ENCODE measurements at regions not wholly inside any gene's neighbourhood (a gene's known extent, or its start where the extent isn't known, plus 50 kb on each side); places are given as distances from the start of the nearest gene placed in this dataset.

DNA sequence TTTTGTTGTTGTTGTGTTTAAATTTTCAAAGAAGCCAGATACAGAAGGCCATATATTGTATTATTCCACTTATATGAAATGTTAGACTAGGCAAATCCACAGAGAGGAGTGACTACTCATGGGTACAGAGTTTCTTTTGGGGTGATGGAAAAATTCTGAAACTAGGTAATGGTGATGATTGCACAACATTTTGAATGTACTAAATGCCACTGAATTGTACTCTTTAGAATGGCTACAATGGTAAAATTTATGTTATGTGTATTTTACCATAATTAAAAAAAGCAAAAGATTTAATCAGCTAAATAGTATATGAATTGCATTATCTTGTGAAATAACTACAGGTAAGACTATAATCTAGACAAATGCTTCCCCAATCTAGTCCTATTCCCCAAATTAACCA lies 733.6 kb upstream of the TMEM132C start:
- no peak for DNase-seq
- Histone ChIP-seq H3K9me3 (peaks cover 0 to 8% (median 2%) of the 10 kb centered on the region in 4 donors), H3K27ac (no peak overlapping the region), H3K36me3 (no peaks in the 10 kb centered on the region), H3K4me1 (no peaks in the 10 kb centered on the region), H3K27me3 (no peaks in the 10 kb centered on the region), H3K4me3 (no peak overlapping the region)
- TF ChIP-seq POLR2A (IDR thresholded peaks at IDR 0.05) (no peak), EP300 (IDR thresholded peaks at IDR 0.05) (no peak), POLR2AphosphoS5 (IDR thresholded peaks at IDR 0.05) (no peak)
- TF ChIP-seq, protein P1, sequence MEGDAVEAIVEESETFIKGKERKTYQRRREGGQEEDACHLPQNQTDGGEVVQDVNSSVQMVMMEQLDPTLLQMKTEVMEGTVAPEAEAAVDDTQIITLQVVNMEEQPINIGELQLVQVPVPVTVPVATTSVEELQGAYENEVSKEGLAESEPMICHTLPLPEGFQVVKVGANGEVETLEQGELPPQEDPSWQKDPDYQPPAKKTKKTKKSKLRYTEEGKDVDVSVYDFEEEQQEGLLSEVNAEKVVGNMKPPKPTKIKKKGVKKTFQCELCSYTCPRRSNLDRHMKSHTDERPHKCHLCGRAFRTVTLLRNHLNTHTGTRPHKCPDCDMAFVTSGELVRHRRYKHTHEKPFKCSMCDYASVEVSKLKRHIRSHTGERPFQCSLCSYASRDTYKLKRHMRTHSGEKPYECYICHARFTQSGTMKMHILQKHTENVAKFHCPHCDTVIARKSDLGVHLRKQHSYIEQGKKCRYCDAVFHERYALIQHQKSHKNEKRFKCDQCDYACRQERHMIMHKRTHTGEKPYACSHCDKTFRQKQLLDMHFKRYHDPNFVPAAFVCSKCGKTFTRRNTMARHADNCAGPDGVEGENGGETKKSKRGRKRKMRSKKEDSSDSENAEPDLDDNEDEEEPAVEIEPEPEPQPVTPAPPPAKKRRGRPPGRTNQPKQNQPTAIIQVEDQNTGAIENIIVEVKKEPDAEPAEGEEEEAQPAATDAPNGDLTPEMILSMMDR (IDR thresholded peaks at IDR 0.05): no peak
- intact Hi-C loops (cut with DNase I; ENCODE audit: low total_unique reads): no loop called here

DNA sequence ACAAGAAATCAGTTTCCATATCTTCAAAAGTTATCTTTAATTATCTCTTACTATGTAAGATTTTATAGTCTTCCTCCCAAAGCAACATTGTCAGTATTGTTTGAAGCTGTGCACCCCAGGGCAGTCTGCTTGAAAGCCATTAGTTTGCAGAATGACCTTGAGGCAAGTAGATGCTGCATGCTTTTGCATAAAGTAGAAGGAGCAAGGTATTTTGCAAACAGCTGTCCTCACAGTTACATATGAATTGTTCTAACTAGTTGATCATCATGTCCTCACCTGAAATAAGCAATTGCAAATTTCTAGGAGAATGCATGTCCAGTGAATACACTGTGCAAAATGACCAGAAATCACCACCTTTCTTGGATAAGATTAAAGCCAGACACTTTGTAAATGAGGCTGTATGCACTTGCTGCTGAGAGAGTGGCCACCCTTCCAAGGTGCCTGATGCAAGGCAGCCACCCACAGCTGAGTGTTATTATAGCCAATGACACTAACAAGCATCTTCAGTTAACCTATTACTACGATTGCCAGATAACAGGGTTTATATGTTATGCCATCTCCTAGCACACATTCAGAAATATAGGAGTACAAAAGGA lies 730.0 kb upstream of the TMEM132C start:
- Histone ChIP-seq H3K4me3 (no peak overlapping the region), H3K27ac (no peak overlapping the region), H3K27me3 (no peaks in the 10 kb centered on the region), H3K4me1 (no peaks in the 10 kb centered on the region), H3K36me3 (no peaks in the 10 kb centered on the region), H3K9me3 (peaks cover 0 to 12% (median 2%) of the 10 kb centered on the region in 4 donors)
- intact Hi-C loops (cut with DNase I; ENCODE audit: low total_unique reads): no loop called here
- TF ChIP-seq EP300 (IDR thresholded peaks at IDR 0.05): no peak
- TF ChIP-seq POLR2A (IDR thresholded peaks at IDR 0.05): no peak
- TF ChIP-seq, protein P1 (IDR thresholded peaks at IDR 0.05): no peak
- TF ChIP-seq POLR2AphosphoS5 (IDR thresholded peaks at IDR 0.05): no peak
- DNase-seq: no peak
- 41 to 67% (median 59%) methylated on average over 1 of the region's 1 CpG for WGBS, 5 donors

DNA sequence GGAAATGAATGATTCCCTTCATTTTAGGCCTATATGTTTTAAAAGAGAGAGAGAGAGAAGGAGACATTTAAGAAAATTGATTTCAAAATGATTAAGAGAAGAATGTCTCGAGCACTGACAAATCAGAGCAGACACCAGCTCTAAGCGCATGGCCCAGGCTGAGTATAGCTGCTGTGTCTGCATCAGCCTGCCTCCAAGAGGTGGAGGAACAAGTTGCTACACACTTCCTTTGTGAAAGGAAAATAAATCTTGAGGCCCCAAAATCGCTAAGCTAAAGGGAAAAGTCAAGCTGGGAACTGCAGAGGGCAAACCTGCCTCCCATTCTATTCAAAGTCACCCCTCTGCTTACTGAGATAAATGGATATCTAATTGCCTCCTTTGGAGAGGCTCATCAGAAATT lies 728.7 kb upstream of the TMEM132C start:
- H3K4me1 ChIP-seq: no peaks in the 10 kb centered on the region
- H3K27me3 ChIP-seq: no peaks in the 10 kb centered on the region
- 49 to 63% (median 59%) methylated on average over 3 of the region's 3 CpGs for WGBS, 5 donors
- no peak overlapping the region for H3K4me3 ChIP-seq
- peaks cover 0 to 12% (median 2%) of the 10 kb centered on the region in 4 donors for H3K9me3 ChIP-seq
- DNase-seq: no peak
- H3K27ac ChIP-seq: no peak overlapping the region
- no peak for TF ChIP-seq POLR2A (IDR thresholded peaks at IDR 0.05)
- H3K36me3 ChIP-seq: no peaks in the 10 kb centered on the region
- intact Hi-C loops (cut with DNase I; ENCODE audit: low total_unique reads): no loop called here

DNA sequence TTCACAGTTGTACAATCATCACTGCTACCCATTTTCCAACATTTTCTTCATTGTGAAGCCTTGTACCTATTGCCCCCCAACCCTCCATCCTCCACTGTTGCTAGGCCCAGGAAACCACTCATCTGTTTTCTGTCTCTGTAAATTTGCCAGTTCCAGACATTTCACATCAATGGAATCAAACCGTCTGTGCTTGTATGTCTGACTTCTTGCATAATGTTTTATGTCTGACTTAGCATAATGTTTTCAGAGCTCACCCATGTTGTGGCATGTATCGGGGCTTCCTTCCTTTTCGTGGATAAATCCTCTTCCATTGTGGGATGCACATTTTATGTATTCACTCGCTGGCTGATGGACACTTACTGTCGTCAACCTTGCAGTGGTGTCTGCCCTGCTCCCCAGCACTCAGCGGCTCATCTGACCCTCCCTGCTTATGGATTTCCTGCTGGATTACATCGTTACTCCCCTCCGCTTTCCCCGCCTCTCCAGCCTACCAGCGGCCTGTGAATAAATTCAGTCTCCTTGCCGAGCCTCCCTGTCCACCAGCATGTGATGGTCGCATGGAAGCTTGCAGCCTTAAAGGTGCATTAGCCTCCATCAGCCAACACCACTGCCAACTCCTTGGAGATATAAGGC lies 727.6 kb upstream of the TMEM132C start:
- Histone ChIP-seq H3K36me3 (no peaks in the 10 kb centered on the region), H3K27ac (no peak overlapping the region), H3K4me1 (no peaks in the 10 kb centered on the region), H3K9me3 (peaks cover 0 to 12% (median 2%) of the 10 kb centered on the region in 4 donors), H3K27me3 (no peaks in the 10 kb centered on the region), H3K4me3 (no peak overlapping the region)
- TF ChIP-seq POLR2AphosphoS5 (IDR thresholded peaks at IDR 0.05) (no peak), POLR2A (IDR thresholded peaks at IDR 0.05) (no peak), EP300 (IDR thresholded peaks at IDR 0.05) (no peak)
- TF ChIP-seq, protein P1 (IDR thresholded peaks at IDR 0.05): no peak
- intact Hi-C loops (cut with DNase I; ENCODE audit: low total_unique reads): no loop called here
- no peak for DNase-seq
- 62 to 72% (median 67%) methylated on average over 12 of the region's 12 CpGs for WGBS, 5 donors

DNA sequence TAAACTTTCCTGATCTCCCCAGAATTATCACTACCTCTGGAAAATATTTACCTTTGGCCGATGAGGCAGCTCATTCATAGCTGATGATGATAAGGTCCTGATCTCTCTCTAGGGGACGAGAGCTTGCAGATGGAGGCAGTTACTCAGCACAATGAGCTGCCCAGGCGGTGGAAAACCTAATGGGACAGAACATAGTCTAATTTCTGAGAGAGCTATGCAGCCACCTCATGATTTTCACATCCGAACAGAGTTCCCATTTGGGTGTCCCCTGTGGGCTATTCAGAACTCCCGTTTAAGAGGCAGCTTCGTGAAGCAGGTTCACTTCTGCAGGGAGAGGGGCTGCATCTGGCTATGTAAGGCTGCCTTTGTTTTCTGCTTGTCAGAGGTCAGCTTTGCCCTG lies 724.6 kb upstream of the TMEM132C start:
- Histone ChIP-seq H3K9me3 (peaks cover 0 to 4% (median 0%) of the 10 kb centered on the region in 4 donors), H3K36me3 (no peaks in the 10 kb centered on the region), H3K4me3 (no peak overlapping the region), H3K27me3 (no peaks in the 10 kb centered on the region), H3K4me1 (no peaks in the 10 kb centered on the region), H3K27ac (no peak overlapping the region)
- intact Hi-C loops (cut with DNase I; ENCODE audit: low total_unique reads): no loop called here
- WGBS, 5 donors: 35 to 46% (median 42%) methylated on average over 6 of the region's 6 CpGs
- no peak for DNase-seq
- TF ChIP-seq EP300 (IDR thresholded peaks at IDR 0.05) (no peak), POLR2A (IDR thresholded peaks at IDR 0.05) (no peak)
- TF ChIP-seq, protein P1 (IDR thresholded peaks at IDR 0.05): no peak

All from stomach (tissue), 8 donors.